ENCODE measurements at regions not wholly inside any gene's neighbourhood (a gene's known extent, or its start where the extent isn't known, plus 50 kb on each side); places are given as distances from the start of the nearest gene placed in this dataset.

- DNase-seq (ENCODE audit: low read depth): no peak
- no peak for TF ChIP-seq CTCF (IDR thresholded peaks at IDR 0.05; ENCODE audit: low read depth, low read length, missing control alignments)
- no peak overlapping the region for H3K4me3 ChIP-seq (ENCODE audit: low read depth, low read length)
Measured at GRCh38 chr6:164469276-164469949, 840.0 kb downstream of the C6orf118 start.

GRCh38 chr6:164455835-164456234 lies 853.6 kb downstream of the C6orf118 start:
- H3K4me3 ChIP-seq (ENCODE audit: low read depth, low read length): no peak overlapping the region
- no peak for TF ChIP-seq CTCF (IDR thresholded peaks at IDR 0.05; ENCODE audit: low read depth, low read length, missing control alignments)
- no peak for DNase-seq (ENCODE audit: low read depth)

GRCh38 chr6:164453835-164454234 lies 855.6 kb downstream of the C6orf118 start:
- no peak overlapping the region for H3K4me3 ChIP-seq (ENCODE audit: low read depth, low read length)
- TF ChIP-seq CTCF (IDR thresholded peaks at IDR 0.05; ENCODE audit: low read depth, low read length, missing control alignments): no peak

GRCh38 chr6:164442572-164442971 lies 866.8 kb downstream of the C6orf118 start:
- no peak overlapping the region for H3K4me3 ChIP-seq (ENCODE audit: low read depth, low read length)
- no peak for TF ChIP-seq CTCF (IDR thresholded peaks at IDR 0.05; ENCODE audit: low read depth, low read length, missing control alignments)
- DNase-seq (ENCODE audit: low read depth): no peak

More at GRCh38 chr6:164453835-164454234, 855.6 kb downstream of the C6orf118 start:
- no peak for DNase-seq (ENCODE audit: low read depth)

GRCh38 chr6:164439331-164439730 lies 870.1 kb downstream of the C6orf118 start:
- no peak overlapping the region for H3K4me3 ChIP-seq (ENCODE audit: low read depth, low read length)
- DNase-seq (ENCODE audit: low read depth): no peak
- TF ChIP-seq CTCF (IDR thresholded peaks at IDR 0.05; ENCODE audit: low read depth, low read length, missing control alignments): no peak

GRCh38 chr6:164436976-164437375 lies 872.4 kb downstream of the C6orf118 start:
- DNase-seq (ENCODE audit: low read depth): no peak
- no peak for TF ChIP-seq CTCF (IDR thresholded peaks at IDR 0.05; ENCODE audit: low read depth, low read length, missing control alignments)
- H3K4me3 ChIP-seq (ENCODE audit: low read depth, low read length): no peak overlapping the region

All from GM12864 (cell line).